GF-D8 (cell line): ENCODE measurements at regions not wholly inside any gene's neighbourhood (a gene's known extent, or its start where the extent isn't known, plus 50 kb on each side); places are given as distances from the start of the nearest gene placed in this dataset.

Source experiments
- DNase-seq: peaks from one replicate; lab custom pipeline; 2025; lab: John Stamatoyannopoulos, UW

GRCh38 chr13:40168425-40169166 is 497.8 kb downstream of the FOXO1 start:
- DNase-seq = no peak

- DNase-seq = no peak
Measured at GRCh38 chr13:40169476-40169875, 497.0 kb downstream of the FOXO1 start.

- DNase-seq = no peak
Measured at GRCh38 chr13:40170091-40170490, 496.4 kb downstream of the FOXO1 start.

GRCh38 chr13:40170982-40171381 is 495.5 kb downstream of the FOXO1 start:
- DNase-seq = no peak

GRCh38 chr13:40171566-40171965 is 494.9 kb downstream of the FOXO1 start:
- DNase-seq = no peak

GRCh38 chr13:40172149-40172591 is 494.3 kb downstream of the FOXO1 start:
- DNase-seq = no peak

GRCh38 chr13:40172878-40173277 is 493.6 kb downstream of the FOXO1 start:
- DNase-seq = no peak

- DNase-seq = no peak
Measured at GRCh38 chr13:40175639-40176038, 490.8 kb downstream of the FOXO1 start.

GRCh38 chr13:40176242-40176641 is 490.2 kb downstream of the FOXO1 start:
- no peak for DNase-seq

GRCh38 chr13:40178130-40178529 is 488.3 kb downstream of the FOXO1 start:
- no peak for DNase-seq

GRCh38 chr13:40179445-40180281 is 486.8 kb downstream of the FOXO1 start:
- DNase-seq = no peak

GRCh38 chr13:40180776-40181175 is 485.7 kb downstream of the FOXO1 start:
- no peak for DNase-seq

- no peak for DNase-seq
Measured at GRCh38 chr13:40181203-40181845, 485.1 kb downstream of the FOXO1 start.

GRCh38 chr13:40182591-40182990 is 483.9 kb downstream of the FOXO1 start:
- DNase-seq = no peak

- no peak for DNase-seq
Measured at GRCh38 chr13:40185414-40185813, 481.0 kb downstream of the FOXO1 start.

- DNase-seq = no peak
Measured at GRCh38 chr13:40186041-40186440, 480.4 kb downstream of the FOXO1 start.

GRCh38 chr13:40186626-40187323 is 479.7 kb downstream of the FOXO1 start:
- no peak for DNase-seq

GRCh38 chr13:40187324-40187795 is 479.1 kb downstream of the FOXO1 start:
- DNase-seq = no peak

- DNase-seq = no peak
Measured at GRCh38 chr13:40187841-40188591, 478.4 kb downstream of the FOXO1 start.

- DNase-seq = no peak
Measured at GRCh38 chr13:40189426-40189825, 477.0 kb downstream of the FOXO1 start.
